Subcutaneous abdominal adipose tissue (tissue), 5 donors: ENCODE measurements at regions not wholly inside any gene's neighbourhood (a gene's known extent, or its start where the extent isn't known, plus 50 kb on each side); places are given as distances from the start of the nearest gene placed in this dataset.

ENCODE experiments used
- H3K27ac ChIP-seq: one replicate; pipeline ENCODE4 v1.7.0; 2013; ENCODE audit warnings: low read depth, mild to moderate bottlenecking, inconsistent platforms, low read length, moderate library complexity
- H3K27me3 ChIP-seq, 5 donors: one replicate each; pipeline ENCODE4 v1.7.0; 2013; ENCODE audit warnings: low read length in 5 of 5, inconsistent platforms in 1 of 5; ENCODE audit not compliant: control insufficient read depth in 5 of 5, insufficient read depth in 4 of 5
- H3K36me3 ChIP-seq, 5 donors: one replicate each; pipeline ENCODE4 v1.7.0; 2013; ENCODE audit warnings: low read length in 5 of 5; ENCODE audit not compliant: control insufficient read depth in 5 of 5, insufficient read depth in 5 of 5
- H3K4me1 ChIP-seq, 5 donors: one replicate each; pipeline ENCODE4 v1.7.0; 2013; ENCODE audit warnings: low read length in 5 of 5, mild to moderate bottlenecking in 3 of 5, moderate library complexity in 1 of 5; ENCODE audit not compliant: control insufficient read depth in 5 of 5, insufficient read depth in 5 of 5
- H3K4me3 ChIP-seq, 5 donors: one replicate each; pipeline ENCODE4 v1.7.0; 2013; ENCODE audit warnings: low read length in 5 of 5, low read depth in 1 of 5
- H3K9ac ChIP-seq, 5 donors: one replicate each; pipeline ENCODE4 v1.7.0; 2013; ENCODE audit warnings: low read length in 5 of 5, mild to moderate bottlenecking in 4 of 5, moderate library complexity in 3 of 5
- H3K9me3 ChIP-seq, 5 donors: one replicate each; pipeline ENCODE4 v1.7.0; 2013; ENCODE audit warnings: low read length in 5 of 5; ENCODE audit not compliant: control insufficient read depth in 5 of 5
- donor health status: healthy.
- donor health status: healthy.
- donor health status: healthy.
- donor health status: healthy.
- donor health status: healthy.

GRCh38 chr17:31696703-31697325 lies 162.2 kb downstream of the COPRS start:
- H3K27ac ChIP-seq, result peak overlapping the region; percentile 91
- H3K9me3 ChIP-seq, result no peaks in the 10 kb centered on the region
- no peaks in the 10 kb centered on the region for H3K27me3 ChIP-seq
- H3K4me3 ChIP-seq, result no peak overlapping the region
- H3K4me1 ChIP-seq, result peaks cover 22 to 64% (median 59%) of the 10 kb centered on the region in 5 donors
- no peaks in the 10 kb centered on the region for H3K36me3 ChIP-seq
- peak overlapping the region in 2 of 5 donors; percentile 3 to 17 for H3K9ac ChIP-seq

GRCh38 chr17:31696184-31696602 lies 162.9 kb downstream of the COPRS start:
- peak overlapping the region in 3 of 5 donors; percentile 13 to 40 (median 17) for H3K4me3 ChIP-seq
- H3K27me3 ChIP-seq, result no peaks in the 10 kb centered on the region
- peak overlapping the region; percentile 91 for H3K27ac ChIP-seq
- peak overlapping the region in 4 of 5 donors; percentile 3 to 65 (median 32) for H3K9ac ChIP-seq
- no peaks in the 10 kb centered on the region for H3K36me3 ChIP-seq
- H3K4me1 ChIP-seq, result peaks cover 22 to 70% (median 65%) of the 10 kb centered on the region in 5 donors
- H3K9me3 ChIP-seq, result no peaks in the 10 kb centered on the region

GRCh38 chr17:31695456-31696090 lies 163.5 kb downstream of the COPRS start:
- Histone ChIP-seq H3K27ac (peak overlapping the region; percentile 91), H3K36me3 (no peaks in the 10 kb centered on the region), H3K4me3 (peak overlapping the region in 2 of 5 donors; percentile 17 to 40), H3K27me3 (no peaks in the 10 kb centered on the region), H3K9ac (peak overlapping the region in 3 of 5 donors; percentile 6 to 65 (median 52)), H3K9me3 (no peaks in the 10 kb centered on the region), H3K4me1 (peaks cover 22 to 71% (median 65%) of the 10 kb centered on the region in 5 donors)

- peak overlapping the region in 3 of 5 donors; percentile 3 to 52 (median 14) for H3K9ac ChIP-seq
- no peaks in the 10 kb centered on the region for H3K36me3 ChIP-seq
- no peaks in the 10 kb centered on the region for H3K27me3 ChIP-seq
- peak overlapping the region in 1 of 5 donors; percentile 19 for H3K4me3 ChIP-seq
- H3K27ac ChIP-seq, result peak overlapping the region; percentile 91
- no peaks in the 10 kb centered on the region for H3K9me3 ChIP-seq
- peaks cover 22 to 72% (median 65%) of the 10 kb centered on the region in 5 donors for H3K4me1 ChIP-seq
Measured at GRCh38 chr17:31693433-31694220, 165.4 kb downstream of the COPRS start.

GRCh38 chr17:31692632-31693031 lies 166.4 kb downstream of the COPRS start:
- Histone ChIP-seq H3K9ac (peak overlapping the region in 3 of 5 donors; percentile 6 to 73 (median 44)), H3K4me1 (peaks cover 22 to 71% (median 63%) of the 10 kb centered on the region in 5 donors), H3K27me3 (no peaks in the 10 kb centered on the region), H3K4me3 (no peak overlapping the region), H3K9me3 (no peaks in the 10 kb centered on the region), H3K36me3 (no peaks in the 10 kb centered on the region), H3K27ac (peak overlapping the region; percentile 91)

GRCh38 chr17:31692027-31692426 lies 167.0 kb downstream of the COPRS start:
- Histone ChIP-seq H3K27ac (peak overlapping the region; percentile 91), H3K36me3 (no peaks in the 10 kb centered on the region), H3K9me3 (no peaks in the 10 kb centered on the region), H3K4me1 (peaks cover 22 to 65% (median 57%) of the 10 kb centered on the region in 5 donors), H3K27me3 (no peaks in the 10 kb centered on the region), H3K4me3 (peak overlapping the region in 1 of 5 donors; percentile 47), H3K9ac (no peak overlapping the region)

- H3K36me3 ChIP-seq, result no peaks in the 10 kb centered on the region
- peak overlapping the region; percentile 91 for H3K27ac ChIP-seq
- H3K27me3 ChIP-seq, result no peaks in the 10 kb centered on the region
- H3K9me3 ChIP-seq, result no peaks in the 10 kb centered on the region
- H3K9ac ChIP-seq, result no peak overlapping the region
- peaks cover 18 to 58% (median 50%) of the 10 kb centered on the region in 5 donors for H3K4me1 ChIP-seq
- no peak overlapping the region for H3K4me3 ChIP-seq
Measured at GRCh38 chr17:31691251-31691905, 167.7 kb downstream of the COPRS start.

- Histone ChIP-seq H3K27ac (no peak overlapping the region), H3K36me3 (no peaks in the 10 kb centered on the region), H3K9ac (no peak overlapping the region), H3K9me3 (no peaks in the 10 kb centered on the region), H3K4me1 (peaks cover 9 to 46% (median 40%) of the 10 kb centered on the region in 5 donors), H3K27me3 (no peaks in the 10 kb centered on the region), H3K4me3 (no peak overlapping the region)
Measured at GRCh38 chr17:31690151-31690551, 168.9 kb downstream of the COPRS start.

- Histone ChIP-seq H3K36me3 (no peaks in the 10 kb centered on the region), H3K27ac (no peak overlapping the region), H3K9me3 (no peaks in the 10 kb centered on the region), H3K9ac (no peak overlapping the region), H3K4me3 (no peak overlapping the region), H3K27me3 (no peaks in the 10 kb centered on the region), H3K4me1 (peaks cover 9 to 31% (median 25%) of the 10 kb centered on the region in 5 donors)
Measured at GRCh38 chr17:31688701-31689100, 170.3 kb downstream of the COPRS start.
